Peyer's patch (tissue), 4 donors: ENCODE measurements at regions not wholly inside any gene's neighbourhood (a gene's known extent, or its start where the extent isn't known, plus 50 kb on each side); places are given as distances from the start of the nearest gene placed in this dataset.

Source experiments
- DNase-seq, 3 donors: peaks; one replicate each; pipeline ENCODE4 v3.0.0-alpha.2; 2017 to 2019
- H3K27ac ChIP-seq, 4 donors: fragments of 200-600 bp; sonication (generic); one replicate each; pipeline ENCODE4 v1.5.1; 2016 to 2019
- H3K27me3 ChIP-seq, 2 donors: fragments of 200-600 bp; sonication (generic); one replicate each; pipeline ENCODE4 v1.5.1; 2019
- H3K36me3 ChIP-seq, 3 donors: fragments of 200-600 bp; sonication (generic); one replicate each; pipeline ENCODE4 v1.5.1; 2016 to 2019
- H3K4me1 ChIP-seq, 4 donors: fragments of 200-600 bp; sonication (generic); one replicate each; pipeline ENCODE4 v1.5.1; 2016 to 2019
- H3K4me3 ChIP-seq, 4 donors: fragments of 200-600 bp; sonication (generic); 1 replicate in 3 of 4; 2 replicates in 1 of 4; pipeline ENCODE4 v1.5.1; 2016 to 2019; ENCODE audit warnings: mild to moderate bottlenecking in 1 of 4
- H3K9me3 ChIP-seq, 4 donors: fragments of 200-600 bp; sonication (generic); one replicate each; pipeline ENCODE4 v1.5.1; 2016 to 2019; ENCODE audit warnings: mild to moderate bottlenecking in 1 of 4
- CTCF ChIP-seq, 6 experiments: fragments of 450-650 bp in 4 of 6; fragments of 200-600 bp in 2 of 6; sonication (generic) in 1 of 6; IDR thresholded peaks; one replicate each; pipeline ENCODE4 v1.5.1; 2017 to 2019; ENCODE audit warnings: antibody characterized with exemption in 6 of 6, mild to moderate bottlenecking in 3 of 6, moderate library complexity in 1 of 6
- POLR2A ChIP-seq, 2 donors: fragments of 450-650 bp; IDR thresholded peaks; one replicate each; pipeline ENCODE4 v1.5.1; 2017; ENCODE audit warnings: antibody characterized with exemption in 2 of 2, mild to moderate bottlenecking in 2 of 2, moderate library complexity in 2 of 2

- no peaks in the 10 kb centered on the region for H3K9me3 ChIP-seq
- TF ChIP-seq POLR2A (IDR thresholded peaks at IDR 0.05): no peak
- TF ChIP-seq CTCF (IDR thresholded peaks at IDR 0.05): no peak
- H3K4me1 ChIP-seq: no peaks in the 10 kb centered on the region
- H3K4me3 ChIP-seq: no peak overlapping the region
- no peaks in the 10 kb centered on the region for H3K36me3 ChIP-seq
- H3K27me3 ChIP-seq: no peaks in the 10 kb centered on the region
- no peak for DNase-seq
- H3K27ac ChIP-seq: no peak overlapping the region
These were observed 514.9 kb upstream of the LCORL start for GRCh38 chr4:18536428-18536827.

- Histone ChIP-seq H3K4me3 (no peak overlapping the region), H3K4me1 (no peaks in the 10 kb centered on the region), H3K27me3 (no peaks in the 10 kb centered on the region), H3K27ac (no peak overlapping the region), H3K9me3 (no peaks in the 10 kb centered on the region), H3K36me3 (no peaks in the 10 kb centered on the region)
- no peak for DNase-seq
- TF ChIP-seq POLR2A (IDR thresholded peaks at IDR 0.05): no peak
These were observed 514.4 kb upstream of the LCORL start for GRCh38 chr4:18535948-18536347.

GRCh38 chr4:18533262-18533775 lies 511.8 kb upstream of the LCORL start:
- no peak overlapping the region for H3K27ac ChIP-seq
- DNase-seq: no peak

GRCh38 chr4:18531731-18532130 lies 510.2 kb upstream of the LCORL start:
- no peaks in the 10 kb centered on the region for H3K36me3 ChIP-seq
- H3K27ac ChIP-seq: no peak overlapping the region
- H3K9me3 ChIP-seq: no peaks in the 10 kb centered on the region
- no peak for TF ChIP-seq POLR2A (IDR thresholded peaks at IDR 0.05)
- TF ChIP-seq CTCF (IDR thresholded peaks at IDR 0.05): no peak
- no peaks in the 10 kb centered on the region for H3K27me3 ChIP-seq
- DNase-seq: no peak
- H3K4me3 ChIP-seq: no peak overlapping the region
- no peaks in the 10 kb centered on the region for H3K4me1 ChIP-seq

More at GRCh38 chr4:18533262-18533775, 511.8 kb upstream of the LCORL start:
- Histone ChIP-seq H3K4me3 (no peak overlapping the region), H3K36me3 (no peaks in the 10 kb centered on the region), H3K9me3 (no peaks in the 10 kb centered on the region), H3K27me3 (no peaks in the 10 kb centered on the region), H3K4me1 (no peaks in the 10 kb centered on the region)
- TF ChIP-seq CTCF (IDR thresholded peaks at IDR 0.05): no peak
- no peak for TF ChIP-seq POLR2A (IDR thresholded peaks at IDR 0.05)

GRCh38 chr4:18529482-18529881 lies 507.9 kb upstream of the LCORL start:
- H3K4me1 ChIP-seq: no peaks in the 10 kb centered on the region
- no peaks in the 10 kb centered on the region for H3K27me3 ChIP-seq
- no peak overlapping the region for H3K4me3 ChIP-seq
- H3K36me3 ChIP-seq: no peaks in the 10 kb centered on the region
- TF ChIP-seq POLR2A (IDR thresholded peaks at IDR 0.05): no peak
- TF ChIP-seq CTCF (IDR thresholded peaks at IDR 0.05): no peak
- no peak overlapping the region for H3K27ac ChIP-seq
- no peaks in the 10 kb centered on the region for H3K9me3 ChIP-seq
- DNase-seq: no peak

- Histone ChIP-seq H3K36me3 (no peaks in the 10 kb centered on the region), H3K4me1 (no peaks in the 10 kb centered on the region), H3K27me3 (no peaks in the 10 kb centered on the region), H3K9me3 (no peaks in the 10 kb centered on the region), H3K27ac (no peak overlapping the region), H3K4me3 (no peak overlapping the region)
- TF ChIP-seq POLR2A (IDR thresholded peaks at IDR 0.05) (no peak), CTCF (IDR thresholded peaks at IDR 0.05) (no peak)
- DNase-seq: no peak
These were observed 503.1 kb upstream of the LCORL start for GRCh38 chr4:18524667-18525066.
